Keratinocyte (primary cell): ENCODE measurements at regions not wholly inside any gene's neighbourhood (a gene's known extent, or its start where the extent isn't known, plus 50 kb on each side); places are given as distances from the start of the nearest gene placed in this dataset.

Experiments
- CTCF ChIP-seq, 3 experiments: IDR thresholded peaks in 1 of 3; conservative IDR thresholded peaks in 1 of 3; optimal IDR thresholded peaks in 1 of 3; 2 replicates in 2 of 3; 3 replicates in 1 of 3; pipeline versions ENCODE3 to v1.5.1; 2011; ENCODE audit warnings: low read length in 3 of 3, mild to moderate bottlenecking in 3 of 3, moderate library complexity in 2 of 3, control low read depth in 1 of 3, inconsistent platforms in 1 of 3; ENCODE audit not compliant: insufficient read depth in 2 of 3; ENCODE audit errors: extremely low read depth in 1 of 3
- EZH2 ChIP-seq: IDR thresholded peaks from one replicate; pipeline ENCODE4 v1.6.1; 2012; ENCODE audit warnings: inconsistent platforms, mild to moderate bottlenecking, low read length, moderate library complexity

- no peak for TF ChIP-seq CTCF (optimal IDR thresholded peaks at IDR 0.05 in 1 of 3, IDR thresholded peaks at IDR 0.05 in 1 of 3, conservative IDR thresholded peaks at IDR 0.05 in 1 of 3; ENCODE audit: extremely low read depth in 1 of 3, insufficient read depth in 2 of 3, low read length in 3 of 3)
- no peak for TF ChIP-seq EZH2
Observed at GRCh38 chr21:35533893-35534292, 484.8 kb upstream of the RUNX1 start.
